ENCODE measurements at regions not wholly inside any gene's neighbourhood (a gene's known extent, or its start where the extent isn't known, plus 50 kb on each side); places are given as distances from the start of the nearest gene placed in this dataset.

GRCh38 chr18:75895135-75895534, 467.6 kb upstream of the SMIM21 start:
- H3K4me1 ChIP-seq (ENCODE audit: insufficient read depth, low read length): peaks cover 9% of the 10 kb centered on the region
- H3K9me3 ChIP-seq (ENCODE audit: low read length): no peaks in the 10 kb centered on the region
- H3K36me3 ChIP-seq (ENCODE audit: insufficient read depth, low read length): no peaks in the 10 kb centered on the region
- no peak overlapping the region for H3K27ac ChIP-seq (ENCODE audit: low read depth, low read length)
- H3K9ac ChIP-seq (ENCODE audit: low read length): no peak overlapping the region
- no peaks in the 10 kb centered on the region for H3K27me3 ChIP-seq (ENCODE audit: control insufficient read depth in 1 of 2, insufficient read depth in 2 of 2, low read length in 2 of 2)
- no peak overlapping the region for H3K4me3 ChIP-seq (ENCODE audit: low read depth in 1 of 2, low read length in 2 of 2)

DNA sequence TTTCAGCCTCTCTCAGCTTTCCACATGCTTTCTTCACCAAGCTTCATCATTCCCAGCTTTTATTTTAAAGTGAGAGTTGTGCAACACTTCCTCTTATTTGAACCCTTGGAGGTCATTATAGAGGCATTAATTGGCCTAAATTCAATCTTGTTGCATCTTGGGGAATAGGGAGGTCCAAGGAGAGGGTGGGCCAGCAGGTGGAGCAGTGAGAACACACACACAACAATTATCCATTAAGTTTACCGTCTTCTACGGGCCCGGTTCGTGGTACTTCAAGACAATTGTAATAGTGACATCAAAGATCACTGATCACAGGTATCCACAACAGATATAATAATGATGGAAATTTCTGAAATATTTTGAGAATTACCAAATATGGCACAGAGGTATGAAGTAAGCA, 457.2 kb upstream of the SMIM21 start:
- Histone ChIP-seq H3K4me3 (ENCODE audit: low read depth in 1 of 2, low read length in 2 of 2) (no peak overlapping the region), H3K36me3 (ENCODE audit: insufficient read depth, low read length) (no peaks in the 10 kb centered on the region), H3K9me3 (ENCODE audit: low read length) (no peaks in the 10 kb centered on the region), H3K9ac (ENCODE audit: low read length) (no peak overlapping the region), H3K27me3 (ENCODE audit: control insufficient read depth in 1 of 2, insufficient read depth in 2 of 2, low read length in 2 of 2) (no peaks in the 10 kb centered on the region), H3K4me1 (ENCODE audit: insufficient read depth, low read length) (peaks cover 36% of the 10 kb centered on the region), H3K27ac (ENCODE audit: low read depth, low read length) (no peak overlapping the region)

- no peak overlapping the region for H3K27ac ChIP-seq (ENCODE audit: low read depth, low read length)
- peaks cover 14% of the 10 kb centered on the region for H3K4me1 ChIP-seq (ENCODE audit: insufficient read depth, low read length)
- no peak overlapping the region for H3K4me3 ChIP-seq (ENCODE audit: low read depth in 1 of 2, low read length in 2 of 2)
- H3K27me3 ChIP-seq (ENCODE audit: control insufficient read depth in 1 of 2, insufficient read depth in 2 of 2, low read length in 2 of 2): no peaks in the 10 kb centered on the region
- no peaks in the 10 kb centered on the region for H3K36me3 ChIP-seq (ENCODE audit: insufficient read depth, low read length)
- H3K9me3 ChIP-seq (ENCODE audit: low read length): no peaks in the 10 kb centered on the region
- no peak overlapping the region for H3K9ac ChIP-seq (ENCODE audit: low read length)
Measured at GRCh38 chr18:75880925-75881504, 453.5 kb upstream of the SMIM21 start.

DNA sequence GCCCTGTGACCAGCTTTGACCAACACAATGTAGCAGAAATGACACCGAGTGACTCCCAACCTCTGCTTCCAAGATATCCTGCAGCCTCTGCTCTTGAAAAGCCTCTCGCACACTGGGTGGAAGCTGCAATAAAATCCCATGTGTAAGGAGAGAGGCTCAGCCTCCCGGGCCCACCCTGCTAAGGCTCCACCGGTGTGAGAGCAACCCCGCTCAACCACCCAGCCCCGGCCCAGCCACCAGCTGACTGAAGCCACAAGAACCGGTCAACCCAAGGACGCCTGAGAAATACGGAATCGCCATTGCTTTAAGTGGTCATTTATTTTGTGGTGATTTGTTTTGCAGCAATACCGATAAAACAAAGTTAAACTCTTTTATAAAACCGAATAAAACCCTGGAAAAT, 452.8 kb upstream of the SMIM21 start:
- Histone ChIP-seq H3K9me3 (ENCODE audit: low read length) (no peaks in the 10 kb centered on the region), H3K27ac (ENCODE audit: low read depth, low read length) (no peak overlapping the region), H3K9ac (ENCODE audit: low read length) (no peak overlapping the region)

GRCh38 chr18:75879196-75879595, 451.7 kb upstream of the SMIM21 start:
- no peaks in the 10 kb centered on the region for H3K27me3 ChIP-seq (ENCODE audit: control insufficient read depth in 1 of 2, insufficient read depth in 2 of 2, low read length in 2 of 2)
- H3K9ac ChIP-seq (ENCODE audit: low read length): no peak overlapping the region
- H3K27ac ChIP-seq (ENCODE audit: low read depth, low read length): no peak overlapping the region
- H3K4me3 ChIP-seq (ENCODE audit: low read depth in 1 of 2, low read length in 2 of 2): no peak overlapping the region
- H3K9me3 ChIP-seq (ENCODE audit: low read length): no peaks in the 10 kb centered on the region
- H3K4me1 ChIP-seq (ENCODE audit: insufficient read depth, low read length): peaks cover 23% of the 10 kb centered on the region
- H3K36me3 ChIP-seq (ENCODE audit: insufficient read depth, low read length): no peaks in the 10 kb centered on the region

More for the DNA sequence above, 452.8 kb upstream of the SMIM21 start:
- H3K4me3 ChIP-seq (ENCODE audit: low read depth in 1 of 2, low read length in 2 of 2): no peak overlapping the region
- peaks cover 14% of the 10 kb centered on the region for H3K4me1 ChIP-seq (ENCODE audit: insufficient read depth, low read length)
- H3K27me3 ChIP-seq (ENCODE audit: control insufficient read depth in 1 of 2, insufficient read depth in 2 of 2, low read length in 2 of 2): no peaks in the 10 kb centered on the region
- H3K36me3 ChIP-seq (ENCODE audit: insufficient read depth, low read length): no peaks in the 10 kb centered on the region

- Histone ChIP-seq H3K9ac (ENCODE audit: low read length) (no peak overlapping the region), H3K9me3 (ENCODE audit: low read length) (no peaks in the 10 kb centered on the region), H3K36me3 (ENCODE audit: insufficient read depth, low read length) (no peaks in the 10 kb centered on the region), H3K27ac (ENCODE audit: low read depth, low read length) (peak overlapping the region; percentile 81), H3K4me1 (ENCODE audit: insufficient read depth, low read length) (peaks cover 36% of the 10 kb centered on the region), H3K27me3 (ENCODE audit: control insufficient read depth in 1 of 2, insufficient read depth in 2 of 2, low read length in 2 of 2) (no peaks in the 10 kb centered on the region), H3K4me3 (ENCODE audit: low read depth in 1 of 2, low read length in 2 of 2) (no peak overlapping the region)
Measured at GRCh38 chr18:75875559-75875958, 448.1 kb upstream of the SMIM21 start.

GRCh38 chr18:75874401-75875089, 447.0 kb upstream of the SMIM21 start:
- H3K27me3 ChIP-seq (ENCODE audit: control insufficient read depth in 1 of 2, insufficient read depth in 2 of 2, low read length in 2 of 2): no peaks in the 10 kb centered on the region
- H3K27ac ChIP-seq (ENCODE audit: low read depth, low read length): peak overlapping the region; percentile 81
- H3K9ac ChIP-seq (ENCODE audit: low read length): peak overlapping the region; percentile 41
- H3K36me3 ChIP-seq (ENCODE audit: insufficient read depth, low read length): no peaks in the 10 kb centered on the region
- no peaks in the 10 kb centered on the region for H3K9me3 ChIP-seq (ENCODE audit: low read length)
- peak overlapping the region in 1 of 2 donors; percentile 21 for H3K4me3 ChIP-seq (ENCODE audit: low read depth in 1 of 2, low read length in 2 of 2)
- peaks cover 42% of the 10 kb centered on the region for H3K4me1 ChIP-seq (ENCODE audit: insufficient read depth, low read length)

- H3K27me3 ChIP-seq (ENCODE audit: control insufficient read depth in 1 of 2, insufficient read depth in 2 of 2, low read length in 2 of 2): no peaks in the 10 kb centered on the region
- H3K9me3 ChIP-seq (ENCODE audit: low read length): no peaks in the 10 kb centered on the region
- no peak overlapping the region for H3K4me3 ChIP-seq (ENCODE audit: low read depth in 1 of 2, low read length in 2 of 2)
- H3K4me1 ChIP-seq (ENCODE audit: insufficient read depth, low read length): peaks cover 42% of the 10 kb centered on the region
- peak overlapping the region; percentile 45 for H3K27ac ChIP-seq (ENCODE audit: low read depth, low read length)
- no peaks in the 10 kb centered on the region for H3K36me3 ChIP-seq (ENCODE audit: insufficient read depth, low read length)
- H3K9ac ChIP-seq (ENCODE audit: low read length): no peak overlapping the region
Measured at GRCh38 chr18:75871596-75871995, 444.1 kb upstream of the SMIM21 start.

DNA sequence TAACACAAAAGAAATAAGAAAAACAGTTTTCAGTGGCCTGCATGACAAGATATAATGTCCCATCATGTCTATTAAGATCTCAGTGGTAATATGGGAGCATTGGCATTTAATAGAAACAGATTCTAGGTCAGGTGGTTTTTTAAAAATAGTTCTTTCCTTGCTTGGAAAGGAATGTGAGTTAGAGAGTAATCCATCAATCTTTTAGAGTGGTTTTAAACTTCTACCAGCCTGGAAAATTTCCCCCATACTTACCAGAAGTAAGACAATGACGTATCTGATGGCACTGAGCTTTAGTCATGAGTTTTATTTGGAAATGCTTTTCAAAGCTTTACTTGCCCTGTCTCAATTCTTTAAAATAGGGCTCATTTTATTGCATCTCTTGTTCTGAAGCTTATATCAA, 441.7 kb upstream of the SMIM21 start:
- Histone ChIP-seq H3K9me3 (ENCODE audit: low read length) (no peaks in the 10 kb centered on the region), H3K4me1 (ENCODE audit: insufficient read depth, low read length) (peaks cover 32% of the 10 kb centered on the region), H3K27ac (ENCODE audit: low read depth, low read length) (peak overlapping the region; percentile 82), H3K9ac (ENCODE audit: low read length) (no peak overlapping the region), H3K27me3 (ENCODE audit: control insufficient read depth in 1 of 2, insufficient read depth in 2 of 2, low read length in 2 of 2) (no peaks in the 10 kb centered on the region), H3K36me3 (ENCODE audit: insufficient read depth, low read length) (no peaks in the 10 kb centered on the region), H3K4me3 (ENCODE audit: low read depth in 1 of 2, low read length in 2 of 2) (no peak overlapping the region)

- Histone ChIP-seq H3K36me3 (ENCODE audit: insufficient read depth, low read length) (no peaks in the 10 kb centered on the region), H3K27me3 (ENCODE audit: control insufficient read depth in 1 of 2, insufficient read depth in 2 of 2, low read length in 2 of 2) (no peaks in the 10 kb centered on the region), H3K4me3 (ENCODE audit: low read depth in 1 of 2, low read length in 2 of 2) (no peak overlapping the region), H3K9ac (ENCODE audit: low read length) (no peak overlapping the region), H3K9me3 (ENCODE audit: low read length) (no peaks in the 10 kb centered on the region), H3K27ac (ENCODE audit: low read depth, low read length) (peak overlapping the region; percentile 82), H3K4me1 (ENCODE audit: insufficient read depth, low read length) (peaks cover 21% of the 10 kb centered on the region)
Measured at GRCh38 chr18:75868031-75868430, 440.5 kb upstream of the SMIM21 start.

- Histone ChIP-seq H3K4me1 (ENCODE audit: insufficient read depth, low read length) (peaks cover 10% of the 10 kb centered on the region), H3K27me3 (ENCODE audit: control insufficient read depth in 1 of 2, insufficient read depth in 2 of 2, low read length in 2 of 2) (no peaks in the 10 kb centered on the region), H3K36me3 (ENCODE audit: insufficient read depth, low read length) (no peaks in the 10 kb centered on the region), H3K9ac (ENCODE audit: low read length) (no peak overlapping the region), H3K4me3 (ENCODE audit: low read depth in 1 of 2, low read length in 2 of 2) (no peak overlapping the region), H3K27ac (ENCODE audit: low read depth, low read length) (peak overlapping the region; percentile 19), H3K9me3 (ENCODE audit: low read length) (no peaks in the 10 kb centered on the region)
Measured at GRCh38 chr18:75865639-75866038, 438.1 kb upstream of the SMIM21 start.

GRCh38 chr18:75864816-75865215, 437.3 kb upstream of the SMIM21 start:
- peaks cover 2% of the 10 kb centered on the region for H3K4me1 ChIP-seq (ENCODE audit: insufficient read depth, low read length)
- H3K27ac ChIP-seq (ENCODE audit: low read depth, low read length): no peak overlapping the region
- H3K27me3 ChIP-seq (ENCODE audit: control insufficient read depth in 1 of 2, insufficient read depth in 2 of 2, low read length in 2 of 2): no peaks in the 10 kb centered on the region
- no peaks in the 10 kb centered on the region for H3K9me3 ChIP-seq (ENCODE audit: low read length)
- H3K9ac ChIP-seq (ENCODE audit: low read length): no peak overlapping the region
- H3K36me3 ChIP-seq (ENCODE audit: insufficient read depth, low read length): no peaks in the 10 kb centered on the region
- H3K4me3 ChIP-seq (ENCODE audit: low read depth in 1 of 2, low read length in 2 of 2): no peak overlapping the region
